Cardiac muscle cell (in vitro differentiated cells and primary cell): ENCODE measurements at regions not wholly inside any gene's neighbourhood (a gene's known extent, or its start where the extent isn't known, plus 50 kb on each side); places are given as distances from the start of the nearest gene placed in this dataset.

Experiments used
- DNase-seq, 2 donors: peaks; one replicate each; pipeline versions ENCODE4 v3.0.0 to v3.0.0-alpha.2; 2010 to 2017; ENCODE audit warnings: low read depth in 1 of 2, low spot score in 1 of 2
- H3K27ac ChIP-seq: fragments of 200-600 bp; sonication (generic); 2 replicates; pipeline ENCODE4 v1.5.1; 2016
- H3K27me3 ChIP-seq: fragments of 200-600 bp; sonication (generic); 2 replicates; pipeline ENCODE4 v1.6.0; 2016; ENCODE audit warnings: control low read depth
- H3K36me3 ChIP-seq: fragments of 200-600 bp; sonication (generic); 2 replicates; pipeline ENCODE4 v1.5.1; 2016; ENCODE audit warnings: control low read depth
- H3K4me1 ChIP-seq: fragments of 200-600 bp; sonication (generic); 2 replicates; pipeline ENCODE4 v1.8.1; 2017; ENCODE audit warnings: low read depth, mild to moderate bottlenecking, mixed run types
- H3K4me3 ChIP-seq: fragments of 200-600 bp; sonication (generic); 2 replicates; pipeline ENCODE4 v1.5.1; 2016; ENCODE audit warnings: mild to moderate bottlenecking
- H3K9me3 ChIP-seq: fragments of 200-600 bp; sonication (generic); 2 replicates; pipeline ENCODE4 v1.5.1; 2017; ENCODE audit warnings: low read depth, mild to moderate bottlenecking, control low read depth
- TF ChIP-seq, protein P1 (sequence below): IDR thresholded peaks from 2 replicates; pipeline ENCODE4 v1.5.1; 2012; ENCODE audit warnings: low read depth, mild to moderate bottlenecking, low read length

DNA sequence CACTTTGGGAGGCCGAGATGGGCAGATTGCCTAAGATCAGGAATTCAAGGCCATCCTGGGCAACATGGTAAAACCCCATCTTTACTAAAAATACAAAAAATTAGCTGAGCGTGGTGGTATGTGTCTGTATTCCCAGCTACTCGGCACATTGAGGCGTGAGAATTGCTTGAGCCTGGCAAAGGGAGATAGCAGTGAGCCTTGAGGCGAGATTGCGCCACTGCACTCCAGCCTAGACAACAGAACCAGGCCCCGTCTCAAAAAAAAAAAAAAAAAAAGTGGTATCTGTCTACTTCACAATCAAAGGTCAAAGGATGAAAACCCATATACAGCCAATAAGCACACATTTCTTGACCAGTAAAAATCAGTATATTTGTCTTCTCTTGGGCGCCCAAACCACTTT, 728.5 kb upstream of the ADAMTS16 start:
- no peaks in the 10 kb centered on the region for H3K36me3 ChIP-seq

DNA sequence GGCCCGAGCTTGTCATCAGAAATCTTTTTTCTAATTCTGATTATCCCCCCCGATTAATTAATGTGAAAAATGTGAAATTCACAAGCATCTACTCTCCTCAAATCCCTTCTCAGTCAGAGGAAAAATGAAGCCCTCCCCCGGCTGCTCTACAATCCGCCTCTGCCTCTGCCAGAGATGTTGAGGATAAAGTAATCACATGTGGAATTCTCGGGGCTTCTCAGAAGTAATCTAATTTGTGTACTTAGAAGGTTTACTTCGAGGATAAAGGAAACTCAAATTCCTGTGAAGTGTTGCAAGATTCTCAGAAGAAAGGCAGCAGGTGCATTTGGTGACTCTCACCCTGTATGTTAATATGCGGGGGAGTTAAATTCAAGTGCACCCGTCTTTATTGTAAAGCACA, 726.1 kb upstream of the ADAMTS16 start:
- Histone ChIP-seq H3K9me3 (no peaks in the 10 kb centered on the region), H3K27ac (no peak overlapping the region), H3K27me3 (no peaks in the 10 kb centered on the region), H3K4me3 (no peak overlapping the region), H3K4me1 (no peaks in the 10 kb centered on the region), H3K36me3 (no peaks in the 10 kb centered on the region)
- DNase-seq, result no peak
- TF ChIP-seq, protein P1, sequence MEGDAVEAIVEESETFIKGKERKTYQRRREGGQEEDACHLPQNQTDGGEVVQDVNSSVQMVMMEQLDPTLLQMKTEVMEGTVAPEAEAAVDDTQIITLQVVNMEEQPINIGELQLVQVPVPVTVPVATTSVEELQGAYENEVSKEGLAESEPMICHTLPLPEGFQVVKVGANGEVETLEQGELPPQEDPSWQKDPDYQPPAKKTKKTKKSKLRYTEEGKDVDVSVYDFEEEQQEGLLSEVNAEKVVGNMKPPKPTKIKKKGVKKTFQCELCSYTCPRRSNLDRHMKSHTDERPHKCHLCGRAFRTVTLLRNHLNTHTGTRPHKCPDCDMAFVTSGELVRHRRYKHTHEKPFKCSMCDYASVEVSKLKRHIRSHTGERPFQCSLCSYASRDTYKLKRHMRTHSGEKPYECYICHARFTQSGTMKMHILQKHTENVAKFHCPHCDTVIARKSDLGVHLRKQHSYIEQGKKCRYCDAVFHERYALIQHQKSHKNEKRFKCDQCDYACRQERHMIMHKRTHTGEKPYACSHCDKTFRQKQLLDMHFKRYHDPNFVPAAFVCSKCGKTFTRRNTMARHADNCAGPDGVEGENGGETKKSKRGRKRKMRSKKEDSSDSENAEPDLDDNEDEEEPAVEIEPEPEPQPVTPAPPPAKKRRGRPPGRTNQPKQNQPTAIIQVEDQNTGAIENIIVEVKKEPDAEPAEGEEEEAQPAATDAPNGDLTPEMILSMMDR, result no peak

More for the DNA sequence above, 728.5 kb upstream of the ADAMTS16 start:
- Histone ChIP-seq H3K27me3 (no peaks in the 10 kb centered on the region), H3K4me1 (no peaks in the 10 kb centered on the region), H3K9me3 (no peaks in the 10 kb centered on the region), H3K27ac (no peak overlapping the region), H3K4me3 (no peak overlapping the region)
- DNase-seq, result no peak
- TF ChIP-seq, protein P1, result no peak

DNA sequence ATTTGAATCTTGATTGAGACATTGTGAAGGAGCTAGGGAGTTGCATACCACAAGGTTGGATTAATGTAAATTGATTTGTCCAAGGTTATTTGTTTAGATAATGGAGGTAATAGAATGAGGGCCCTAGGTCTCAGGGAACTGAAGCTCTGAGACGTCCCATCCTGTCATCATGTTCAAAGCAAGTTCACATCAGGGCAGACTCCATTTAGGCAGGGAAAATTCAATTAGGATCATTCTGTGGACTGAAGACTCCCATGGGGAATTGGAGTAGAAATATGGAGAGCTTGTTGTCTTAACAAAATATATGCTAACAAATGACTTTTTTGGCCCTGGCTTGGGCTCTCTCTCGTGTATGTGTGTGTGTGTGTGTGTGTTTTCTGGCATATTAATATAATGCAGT, 722.0 kb upstream of the ADAMTS16 start:
- TF ChIP-seq, protein P1, result no peak
- Histone ChIP-seq H3K27ac (no peak overlapping the region), H3K27me3 (no peaks in the 10 kb centered on the region), H3K4me1 (no peaks in the 10 kb centered on the region), H3K4me3 (no peak overlapping the region), H3K9me3 (no peaks in the 10 kb centered on the region), H3K36me3 (no peaks in the 10 kb centered on the region)
- DNase-seq, result no peak

DNA sequence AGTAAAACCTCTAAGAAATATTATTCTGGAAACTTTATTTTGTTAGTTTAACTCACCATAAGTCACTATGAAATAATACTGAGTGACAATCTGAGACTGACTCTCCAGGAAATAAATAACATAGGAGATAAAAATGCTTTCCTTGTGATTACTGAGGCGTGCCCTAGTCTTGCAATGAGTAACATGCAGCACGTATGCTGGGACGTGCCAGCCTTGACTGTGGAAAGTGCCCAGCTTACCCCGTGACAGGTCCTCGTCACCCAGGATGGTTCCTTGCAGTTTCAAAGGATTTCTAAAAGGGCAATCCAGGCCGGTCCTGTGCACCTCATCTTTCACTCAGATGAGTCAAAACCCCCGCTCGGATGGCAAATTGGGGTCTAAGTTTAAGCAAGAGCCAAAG, 720.8 kb upstream of the ADAMTS16 start:
- Histone ChIP-seq H3K27ac (no peak overlapping the region), H3K9me3 (no peaks in the 10 kb centered on the region), H3K4me1 (no peaks in the 10 kb centered on the region), H3K4me3 (no peak overlapping the region), H3K36me3 (no peaks in the 10 kb centered on the region), H3K27me3 (no peaks in the 10 kb centered on the region)
- DNase-seq, result no peak
- TF ChIP-seq, protein P1, result no peak

DNA sequence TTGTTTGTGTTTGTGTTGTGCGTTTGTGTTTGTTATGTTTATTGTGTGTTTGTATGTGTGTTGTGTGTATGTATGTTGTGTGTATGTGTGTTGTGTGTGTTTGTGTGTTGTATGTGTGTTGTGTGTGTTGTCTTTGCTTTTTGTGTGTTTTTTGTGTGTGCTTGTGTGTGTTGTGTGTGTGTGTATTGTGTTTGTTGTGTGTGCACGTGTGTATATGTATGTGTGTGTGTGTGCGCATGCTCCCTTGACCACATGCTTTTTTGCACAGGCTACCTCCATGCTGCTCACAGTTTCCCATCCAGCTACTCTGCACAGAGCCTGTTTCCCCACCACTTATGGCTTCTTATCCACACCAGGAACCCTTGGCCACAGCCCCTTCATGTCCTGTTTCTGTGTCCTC, 720.0 kb upstream of the ADAMTS16 start:
- TF ChIP-seq, protein P1, result no peak
- Histone ChIP-seq H3K36me3 (no peaks in the 10 kb centered on the region), H3K27me3 (no peaks in the 10 kb centered on the region), H3K4me3 (no peak overlapping the region), H3K4me1 (no peaks in the 10 kb centered on the region), H3K9me3 (no peaks in the 10 kb centered on the region), H3K27ac (no peak overlapping the region)
- no peak for DNase-seq

DNA sequence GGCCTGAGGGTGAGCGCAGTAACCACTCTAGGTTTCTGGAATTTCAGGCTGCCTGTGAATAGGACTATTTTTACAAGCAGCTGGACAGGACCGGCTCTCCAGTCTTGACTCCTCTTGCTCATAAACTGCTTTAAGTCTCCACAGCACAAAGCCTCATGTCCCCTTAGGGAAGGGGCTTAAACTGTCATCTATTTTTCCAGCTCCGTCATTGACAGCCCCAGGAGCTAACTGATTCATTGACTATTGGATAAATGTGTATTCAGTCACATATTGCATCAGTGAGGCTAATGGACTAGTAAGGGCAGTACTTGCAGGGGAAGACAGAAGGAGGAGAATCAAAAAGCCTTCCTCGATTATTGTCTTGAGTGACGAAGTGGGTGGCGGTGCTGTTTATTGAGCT, 719.4 kb upstream of the ADAMTS16 start:
- H3K9me3 ChIP-seq, result no peaks in the 10 kb centered on the region
- H3K36me3 ChIP-seq, result no peaks in the 10 kb centered on the region

More for the DNA sequence above, 719.4 kb upstream of the ADAMTS16 start:
- Histone ChIP-seq H3K27me3 (no peaks in the 10 kb centered on the region), H3K27ac (no peak overlapping the region), H3K4me3 (no peak overlapping the region), H3K4me1 (no peaks in the 10 kb centered on the region)
- DNase-seq, result no peak
- TF ChIP-seq, protein P1, result no peak
